ENCODE measurements at regions not wholly inside any gene's neighbourhood (a gene's known extent, or its start where the extent isn't known, plus 50 kb on each side); places are given as distances from the start of the nearest gene placed in this dataset.

DNA sequence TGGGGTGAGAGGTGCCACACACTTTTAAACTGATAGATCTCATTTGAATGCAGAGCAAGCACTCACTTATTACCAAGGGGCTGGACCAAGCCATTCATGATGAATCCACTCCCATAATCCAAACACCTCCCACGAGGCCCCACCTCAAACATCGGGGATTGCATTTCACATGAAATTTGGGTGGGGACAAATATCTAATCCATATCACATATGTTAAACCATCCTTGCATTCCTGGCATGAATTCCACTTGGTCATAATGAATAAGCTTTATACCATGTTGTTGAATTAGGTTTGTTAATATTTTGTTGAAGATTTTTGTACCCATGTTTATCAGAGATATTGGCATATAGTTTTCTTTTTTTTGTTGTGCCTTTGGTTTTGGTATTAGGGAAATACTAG, 1198.7 kb upstream of the ATXN8OS start:
- no peak overlapping the region for H3K23ac ChIP-seq (ENCODE audit: insufficient read length)
- H2BK5ac ChIP-seq (ENCODE audit: low read depth, low read length) = no peak overlapping the region
- no peak overlapping the region for H3K18ac ChIP-seq (ENCODE audit: extremely low read depth, low read length)
- no peak overlapping the region for H3K4me2 ChIP-seq (ENCODE audit: insufficient read depth in 1 of 2, low read depth in 2 of 2, low read length in 2 of 2)
- H4K91ac ChIP-seq (replicated peaks; ENCODE audit: insufficient read length, low read length) = no peak overlapping the region
- CTCF ChIA-PET (ENCODE audit: partially characterized antibody) = no interaction called here
- no peak overlapping the region for H2BK15ac ChIP-seq (ENCODE audit: low read length)
- no peak overlapping the region for H3K9ac ChIP-seq (replicated peaks in 1 of 4; ENCODE audit: extremely low read depth in 1 of 4, low read depth in 3 of 4, low read length in 3 of 4)
- H3K4ac ChIP-seq (replicated peaks; ENCODE audit: insufficient read length, low read depth, low read length) = no peak overlapping the region
- no peak for TF ChIP-seq SRF (IDR thresholded peaks at IDR 0.05; ENCODE audit: low read depth, low read length)
- TF ChIP-seq JUND (IDR thresholded peaks at IDR 0.05; ENCODE audit: low read length) = no peak
- no peak for TF ChIP-seq POLR2AphosphoS5 (IDR thresholded peaks at IDR 0.05; ENCODE audit: low read depth, low read length)
- H3K4me3 ChIP-seq (ENCODE audit: extremely low read depth in 1 of 4, insufficient read depth in 2 of 4, low read depth in 3 of 4, low read length in 4 of 4) = no peak overlapping the region
- H3K79me1 ChIP-seq (ENCODE audit: low read depth, low read length) = no peaks in the 10 kb centered on the region
- H3K4me1 ChIP-seq (replicated peaks in 1 of 4; ENCODE audit: control insufficient read depth in 3 of 4, insufficient read depth in 4 of 4, low read length in 3 of 4) = no peaks in the 10 kb centered on the region
- WGBS, 2 experiments (ENCODE audit: extremely low coverage in 1 of 2, insufficient coverage in 1 of 2, insufficient read length in 1 of 2, insufficient replicate concordance in 2 of 2, low coverage in 1 of 2, low lambda C conversion rate in 2 of 2, missing lambda C conversion rate in 1 of 2) = 95% methylated on average over 2 of the region's 2 CpGs; no CpG with 5 or more reads in 1 of the 2 experiments
- FAIRE-seq = no peak
- no peaks in the 10 kb centered on the region; a peak in 1 of 8 replicates for H3K36me3 ChIP-seq (ENCODE audit: control insufficient read depth in 2 of 4, insufficient read depth in 4 of 4, low read length in 3 of 4)
- H4K20me1 ChIP-seq (replicated peaks in 1 of 2; ENCODE audit: control insufficient read depth in 1 of 2, insufficient read depth in 2 of 2, low read length in 2 of 2) = no peaks in the 10 kb centered on the region
- no peak for DNase-seq (ENCODE audit: low read depth in 1 of 2, low spot score in 2 of 2)
- no peaks in the 10 kb centered on the region for H3K23me2 ChIP-seq (ENCODE audit: low read depth, low read length)
- POLR2A ChIA-PET (ENCODE audit: partially characterized antibody) = no interaction called here
- no peak overlapping the region for H2BK120ac ChIP-seq (replicated peaks; ENCODE audit: low read depth, low read length)
- no peaks in the 10 kb centered on the region for H3K27me3 ChIP-seq (replicated peaks in 1 of 4; ENCODE audit: control insufficient read depth in 3 of 4, extremely low read depth in 1 of 4, insufficient read depth in 3 of 4, low read length in 3 of 4)
- no peak overlapping the region for H3K14ac ChIP-seq (ENCODE audit: insufficient read length)
- peaks cover 14 to 15% of the 10 kb centered on the region in 2 experiments; a peak in 2 of 4 replicates for H3K9me3 ChIP-seq (ENCODE audit: insufficient read depth in 2 of 2, low read depth in 1 of 2, low read length in 1 of 2)
- H2AK5ac ChIP-seq (ENCODE audit: low read depth, low read length) = no peak overlapping the region
- H3K27ac ChIP-seq (ENCODE audit: low read depth, low read length) = no peak overlapping the region
- H2AFZ ChIP-seq (ENCODE audit: low read length) = no peak overlapping the region
- no peak overlapping the region for H4K8ac ChIP-seq (ENCODE audit: extremely low read depth, insufficient read depth, low read length)
- no peaks in the 10 kb centered on the region for H3K79me2 ChIP-seq (ENCODE audit: control insufficient read depth in 1 of 2, insufficient read depth in 2 of 2, low read length in 2 of 2)
- no peak overlapping the region for H3K56ac ChIP-seq (replicated peaks; ENCODE audit: insufficient read length, low read depth, low read length)
- H2BK20ac ChIP-seq (ENCODE audit: low read length) = no peak overlapping the region
- no peak overlapping the region for H2BK12ac ChIP-seq (ENCODE audit: low read depth, low read length)
- no peak overlapping the region for H4K5ac ChIP-seq (ENCODE audit: insufficient read length, low read depth, low read length)

Measured in H1 (cell line).